ENCODE measurements at regions not wholly inside any gene's neighbourhood (a gene's known extent, or its start where the extent isn't known, plus 50 kb on each side); places are given as distances from the start of the nearest gene placed in this dataset.

DNA sequence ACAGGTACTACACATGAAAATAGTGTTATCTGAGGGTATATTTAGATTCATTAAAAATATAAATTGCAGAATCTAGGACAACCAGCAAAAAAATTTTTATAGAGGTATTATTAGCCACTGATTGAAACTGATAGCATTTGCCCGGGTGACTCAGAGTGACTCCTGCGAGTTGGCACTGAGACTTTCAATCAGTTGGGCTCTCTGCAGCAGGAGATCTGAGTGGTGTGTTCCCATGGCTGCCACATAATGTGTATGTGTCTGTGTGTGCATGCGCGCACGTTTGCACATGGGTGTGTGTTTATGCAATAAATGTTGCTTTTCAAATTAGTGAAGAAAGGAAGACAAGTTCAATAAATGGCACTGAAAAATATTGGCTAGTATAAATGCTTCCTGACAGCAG is 100.1 kb upstream of the MRPS30 start:
- in situ Hi-C loops (cut with MboI; ENCODE audit: low pct_ligation_motif_present in 1 of 4, low pct_unique_long_range_greater_than_20kb in 1 of 4, low sequenced_read_pairs in 3 of 4), result no loop called here
- WGBS, 2 donors (ENCODE audit: low coverage in 1 of 2), result 86 to 88% methylated on average over 3 to 5 of the region's 5 CpGs
- no peak overlapping the region for H3K4me3 ChIP-seq
- no peaks in the 10 kb centered on the region for H3K27me3 ChIP-seq
- H3K36me3 ChIP-seq, result no peaks in the 10 kb centered on the region
- TF ChIP-seq EP300 (IDR thresholded peaks at IDR 0.05; ENCODE audit: low read depth) (no peak), POLR2A (IDR thresholded peaks at IDR 0.05) (no peak), POLR2AphosphoS5 (IDR thresholded peaks at IDR 0.05) (no peak)
- TF ChIP-seq, protein P1, sequence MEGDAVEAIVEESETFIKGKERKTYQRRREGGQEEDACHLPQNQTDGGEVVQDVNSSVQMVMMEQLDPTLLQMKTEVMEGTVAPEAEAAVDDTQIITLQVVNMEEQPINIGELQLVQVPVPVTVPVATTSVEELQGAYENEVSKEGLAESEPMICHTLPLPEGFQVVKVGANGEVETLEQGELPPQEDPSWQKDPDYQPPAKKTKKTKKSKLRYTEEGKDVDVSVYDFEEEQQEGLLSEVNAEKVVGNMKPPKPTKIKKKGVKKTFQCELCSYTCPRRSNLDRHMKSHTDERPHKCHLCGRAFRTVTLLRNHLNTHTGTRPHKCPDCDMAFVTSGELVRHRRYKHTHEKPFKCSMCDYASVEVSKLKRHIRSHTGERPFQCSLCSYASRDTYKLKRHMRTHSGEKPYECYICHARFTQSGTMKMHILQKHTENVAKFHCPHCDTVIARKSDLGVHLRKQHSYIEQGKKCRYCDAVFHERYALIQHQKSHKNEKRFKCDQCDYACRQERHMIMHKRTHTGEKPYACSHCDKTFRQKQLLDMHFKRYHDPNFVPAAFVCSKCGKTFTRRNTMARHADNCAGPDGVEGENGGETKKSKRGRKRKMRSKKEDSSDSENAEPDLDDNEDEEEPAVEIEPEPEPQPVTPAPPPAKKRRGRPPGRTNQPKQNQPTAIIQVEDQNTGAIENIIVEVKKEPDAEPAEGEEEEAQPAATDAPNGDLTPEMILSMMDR (IDR thresholded peaks at IDR 0.05), result no peak
- no peak overlapping the region for H3K27ac ChIP-seq
- no peaks in the 10 kb centered on the region for H3K4me1 ChIP-seq
- H3K9me3 ChIP-seq, result no peaks in the 10 kb centered on the region
- intact Hi-C loops (cut with DNase I; ENCODE audit: low total_unique reads), result loop anchor here (1.0 kb wide), 1 partner anchor 39 kb away; no protein-coding TSS in a partner anchor
- DNase-seq, result no peak

DNA sequence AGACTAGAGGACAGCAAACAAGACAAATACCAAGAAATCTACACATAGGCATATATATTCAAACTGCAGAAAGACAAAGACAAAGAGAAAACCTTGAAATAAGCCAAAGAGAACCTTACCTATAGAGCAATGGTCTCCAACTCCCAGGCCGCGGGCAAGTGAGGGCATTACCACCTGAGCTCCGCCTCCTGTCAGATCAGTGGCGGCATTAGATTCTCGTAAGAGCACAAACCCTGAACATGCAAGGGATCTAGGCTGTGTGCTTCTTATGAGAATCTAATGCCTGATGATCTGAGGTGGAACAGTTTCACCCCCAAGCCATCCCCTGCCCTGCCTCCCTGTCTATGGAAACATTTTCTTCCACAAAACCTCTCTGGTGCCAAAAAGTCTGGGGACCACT is 101.0 kb upstream of the MRPS30 start:
- no peaks in the 10 kb centered on the region for H3K4me1 ChIP-seq
- no peaks in the 10 kb centered on the region for H3K36me3 ChIP-seq
- TF ChIP-seq EP300 (IDR thresholded peaks at IDR 0.05; ENCODE audit: low read depth), result no peak
- no peak for TF ChIP-seq POLR2AphosphoS5 (IDR thresholded peaks at IDR 0.05)
- no peak for TF ChIP-seq POLR2A (IDR thresholded peaks at IDR 0.05)
- TF ChIP-seq, protein P1 (IDR thresholded peaks at IDR 0.05), result no peak
- no peaks in the 10 kb centered on the region for H3K9me3 ChIP-seq
- no peak overlapping the region for H3K27ac ChIP-seq
- H3K27me3 ChIP-seq, result no peaks in the 10 kb centered on the region
- no peak for DNase-seq
- in situ Hi-C loops (cut with MboI; ENCODE audit: low pct_ligation_motif_present in 1 of 4, low pct_unique_long_range_greater_than_20kb in 1 of 4, low sequenced_read_pairs in 3 of 4) (no loop called here), intact Hi-C loops (cut with DNase I; ENCODE audit: low total_unique reads) (no loop called here)
- whole genome bisulfite sequencing, 2 donors (ENCODE audit: low coverage in 1 of 2), result 65 to 86% methylated on average over 2 to 5 of the region's 5 CpGs
- no peak overlapping the region for H3K4me3 ChIP-seq

DNA sequence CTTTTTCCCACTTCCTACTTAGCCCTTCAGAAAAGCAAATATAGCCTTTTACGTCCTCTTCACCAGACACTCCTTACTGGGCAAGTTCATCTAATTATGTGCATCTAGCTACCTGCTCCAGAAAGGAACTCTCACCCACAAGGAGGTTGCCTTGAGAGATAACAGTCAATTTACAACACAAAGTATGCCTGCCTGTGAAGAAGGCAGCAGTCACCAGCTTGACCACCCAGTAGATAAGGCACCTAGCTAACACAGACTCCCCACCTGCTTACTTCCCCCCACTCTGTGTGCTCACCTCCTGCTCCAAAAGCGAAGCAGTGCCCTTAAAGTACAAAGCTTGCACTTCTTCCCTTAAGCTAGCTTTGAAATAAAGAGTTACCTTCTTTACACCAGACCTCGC is 111.7 kb upstream of the MRPS30 start:
- intact Hi-C loops (cut with DNase I; ENCODE audit: low total_unique reads), result no loop called here
- no peak overlapping the region for H3K4me3 ChIP-seq
- no peaks in the 10 kb centered on the region for H3K9me3 ChIP-seq
- no peaks in the 10 kb centered on the region for H3K27me3 ChIP-seq
- 69 to 71% methylated on average over 2 to 3 of the region's 3 CpGs for WGBS, 2 donors (ENCODE audit: low coverage in 1 of 2)
- TF ChIP-seq, protein P1 (IDR thresholded peaks at IDR 0.05), result no peak
- TF ChIP-seq EP300 (IDR thresholded peaks at IDR 0.05; ENCODE audit: low read depth) (no peak), POLR2AphosphoS5 (IDR thresholded peaks at IDR 0.05) (no peak), POLR2A (IDR thresholded peaks at IDR 0.05) (no peak)
- no peaks in the 10 kb centered on the region for H3K4me1 ChIP-seq
- H3K27ac ChIP-seq, result no peak overlapping the region
- in situ Hi-C loops (cut with MboI; ENCODE audit: low pct_ligation_motif_present in 1 of 4, low pct_unique_long_range_greater_than_20kb in 1 of 4, low sequenced_read_pairs in 3 of 4), result no loop called here
- DNase-seq, result no peak
- H3K36me3 ChIP-seq, result no peaks in the 10 kb centered on the region

DNA sequence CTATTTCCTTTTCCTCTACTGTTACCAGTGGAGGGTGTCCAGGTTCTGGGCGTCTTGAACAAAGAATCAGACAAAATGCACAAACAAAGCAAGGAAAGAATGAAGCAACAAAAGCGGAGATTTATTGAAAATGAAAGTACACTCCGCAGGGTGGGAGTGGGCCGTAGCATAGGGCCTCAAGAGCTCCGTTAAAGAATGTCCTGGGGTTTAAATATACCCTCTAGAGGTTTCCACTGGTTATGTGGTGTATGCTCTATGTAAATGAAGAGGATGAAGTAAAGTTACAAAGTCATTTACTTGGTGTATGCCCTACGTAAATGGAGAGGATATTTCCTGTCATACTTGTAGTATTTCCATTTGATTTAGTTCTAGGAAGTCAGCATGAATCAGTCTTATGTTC is 113.5 kb upstream of the MRPS30 start:
- in situ Hi-C loops (cut with MboI; ENCODE audit: low pct_ligation_motif_present in 1 of 4, low pct_unique_long_range_greater_than_20kb in 1 of 4, low sequenced_read_pairs in 3 of 4) (no loop called here), intact Hi-C loops (cut with DNase I; ENCODE audit: low total_unique reads) (no loop called here)
- 80 to 82% methylated on average over 6 of the region's 6 CpGs for WGBS, 2 donors (ENCODE audit: low coverage in 1 of 2)
- Histone ChIP-seq H3K36me3 (no peaks in the 10 kb centered on the region), H3K27ac (no peak overlapping the region), H3K9me3 (no peaks in the 10 kb centered on the region), H3K27me3 (no peaks in the 10 kb centered on the region), H3K4me3 (no peak overlapping the region), H3K4me1 (no peaks in the 10 kb centered on the region)
- DNase-seq, result no peak
- TF ChIP-seq, protein P1 (IDR thresholded peaks at IDR 0.05), result no peak
- TF ChIP-seq POLR2AphosphoS5 (IDR thresholded peaks at IDR 0.05) (no peak), POLR2A (IDR thresholded peaks at IDR 0.05) (no peak), EP300 (IDR thresholded peaks at IDR 0.05; ENCODE audit: low read depth) (no peak)
